PFSK-1 (cell line): ENCODE measurements at regions not wholly inside any gene's neighbourhood (a gene's known extent, or its start where the extent isn't known, plus 50 kb on each side); places are given as distances from the start of the nearest gene placed in this dataset.

Source experiments
- FOXP2 ChIP-seq: optimal IDR thresholded peaks from 2 replicates; pipeline ENCODE3; 2011; ENCODE audit warnings: borderline replicate concordance, control low read depth, inconsistent platforms; ENCODE audit not compliant: insufficient read depth; ENCODE audit errors: extremely low read length, extremely low read depth
- POLR2AphosphoS5 ChIP-seq: IDR thresholded peaks from 2 replicates; pipeline ENCODE4 v1.6.1; 2012; ENCODE audit warnings: low read depth, mild to moderate bottlenecking, control low read depth, low read length, moderate library complexity
- REST ChIP-seq, 2 experiments: IDR thresholded peaks; 2 replicates each; pipeline versions ENCODE4 v1.6.1 to v1.8.0; 2011 to 2012; ENCODE audit warnings: low read depth in 2 of 2, low read length in 2 of 2, control low read depth in 1 of 2, inconsistent platforms in 1 of 2, mild to moderate bottlenecking in 1 of 2, moderate library complexity in 1 of 2; ENCODE audit not compliant: insufficient read depth in 1 of 2
- SIN3A ChIP-seq: IDR thresholded peaks from 2 replicates; pipeline ENCODE4 v1.6.1; 2012; ENCODE audit warnings: mild to moderate bottlenecking, low read length, moderate library complexity, borderline replicate concordance; ENCODE audit not compliant: insufficient read depth
- TAF1 ChIP-seq: IDR thresholded peaks from 2 replicates; pipeline ENCODE4 v1.6.1; 2012; ENCODE audit warnings: low read length, control low read depth, borderline replicate concordance; ENCODE audit not compliant: insufficient read depth

GRCh38 chr3:25110642-25111041, 317.4 kb upstream of the RARB start:
- TF ChIP-seq FOXP2 (no peak), SIN3A (no peak), TAF1 (no peak), POLR2AphosphoS5 (no peak), REST (IDR thresholded peaks at IDR 0.05; ENCODE audit: insufficient read depth in 1 of 2, low read depth in 2 of 2, low read length in 2 of 2) (no peak)

- no peak for TF ChIP-seq REST (IDR thresholded peaks at IDR 0.05; ENCODE audit: insufficient read depth in 1 of 2, low read depth in 2 of 2, low read length in 2 of 2)
Measured at GRCh38 chr3:25113891-25114290, 314.2 kb upstream of the RARB start.

- TF ChIP-seq FOXP2 (no peak), TAF1 (no peak), SIN3A (no peak), REST (IDR thresholded peaks at IDR 0.05; ENCODE audit: insufficient read depth in 1 of 2, low read depth in 2 of 2, low read length in 2 of 2) (no peak), POLR2AphosphoS5 (no peak)
Measured at GRCh38 chr3:25114532-25114931, 313.5 kb upstream of the RARB start.

GRCh38 chr3:25117005-25117593, 311.0 kb upstream of the RARB start:
- TF ChIP-seq REST (IDR thresholded peaks at IDR 0.05; ENCODE audit: insufficient read depth in 1 of 2, low read depth in 2 of 2, low read length in 2 of 2) (no peak), SIN3A (no peak), FOXP2 (no peak), TAF1 (no peak), POLR2AphosphoS5 (no peak)

- no peak for TF ChIP-seq REST (IDR thresholded peaks at IDR 0.05; ENCODE audit: insufficient read depth in 1 of 2, low read depth in 2 of 2, low read length in 2 of 2)
- TF ChIP-seq TAF1, result no peak
- TF ChIP-seq POLR2AphosphoS5, result no peak
- no peak for TF ChIP-seq FOXP2
- TF ChIP-seq SIN3A, result no peak
Measured at GRCh38 chr3:25119682-25120081, 308.4 kb upstream of the RARB start.
